ENCODE measurements at regions not wholly inside any gene's neighbourhood (a gene's known extent, or its start where the extent isn't known, plus 50 kb on each side); places are given as distances from the start of the nearest gene placed in this dataset.

DNA sequence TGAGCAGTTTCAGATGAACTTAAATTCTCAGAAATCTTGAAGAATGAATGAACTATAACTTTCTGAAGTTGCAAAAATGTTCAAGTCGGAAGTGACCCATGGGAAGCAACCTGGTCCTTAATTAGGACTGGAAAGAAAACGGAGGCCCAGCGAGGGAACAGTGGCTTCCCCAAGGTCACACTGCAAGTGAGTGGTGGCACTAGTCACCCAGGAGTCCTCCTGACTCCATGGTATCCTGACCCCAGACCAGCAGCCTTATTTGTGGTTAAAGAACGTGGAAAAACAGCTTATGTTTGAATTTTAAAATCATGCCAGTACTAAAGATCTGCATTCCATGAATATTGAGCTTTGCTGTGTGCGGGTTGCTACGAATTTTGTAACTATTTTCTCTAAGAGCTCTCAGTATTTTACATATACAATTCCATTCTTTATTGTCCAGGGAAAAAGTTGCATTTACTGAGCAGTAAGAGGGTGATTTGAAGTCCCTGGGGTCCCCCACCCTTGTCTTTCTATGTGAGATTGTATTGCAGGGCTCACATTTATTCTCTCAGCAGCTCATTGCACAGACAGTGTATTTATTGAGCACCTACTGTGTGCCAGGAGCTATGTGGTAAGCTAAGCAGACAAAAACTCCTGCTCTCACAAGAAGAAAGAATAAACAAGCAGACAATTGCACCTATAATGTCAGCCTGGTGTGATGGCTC, 61.6 kb upstream of the ATP5PO start:
- peak overlapping the region; percentile 74 for H3K27ac ChIP-seq (ENCODE audit: low read depth, low read length)
- DNase-seq (ENCODE audit: low read depth, low spot score): no peak
- no peaks in the 10 kb centered on the region for H3K27me3 ChIP-seq (ENCODE audit: control insufficient read depth, insufficient read depth, low read length)
- no peak overlapping the region for H3K4me3 ChIP-seq (ENCODE audit: low read depth, low read length)
- no peak for TF ChIP-seq CTCF (IDR thresholded peaks at IDR 0.05; ENCODE audit: low read depth, low read length)
- H3K9me3 ChIP-seq (ENCODE audit: control insufficient read depth, insufficient read depth, low read length): no peaks in the 10 kb centered on the region
- POLR2A ChIA-PET: interaction anchor here (1.1 to 2.3 kb wide), 3 partner anchors 9 to 96 kb away, joined by 3 to 12 read pairs (median 3); partner anchors contain the start of genes MRPS6 and SLC5A3
- CTCF ChIA-PET: no interaction called here

- Histone ChIP-seq H3K27me3 (ENCODE audit: control insufficient read depth, insufficient read depth, low read length) (no peaks in the 10 kb centered on the region), H3K9me3 (ENCODE audit: control insufficient read depth, insufficient read depth, low read length) (no peaks in the 10 kb centered on the region), H3K27ac (ENCODE audit: low read depth, low read length) (peak overlapping the region; percentile 96), H3K4me3 (ENCODE audit: low read depth, low read length) (peak overlapping the region; percentile 21)
- POLR2A ChIA-PET: interaction anchor here (0.6 to 2.3 kb wide), 8 partner anchors 8 to 360 kb away, joined by 3 to 12 read pairs (median 3); partner anchors contain the start of genes MRPS6 and SLC5A3
- DNase-seq (ENCODE audit: low read depth, low spot score): peak; percentile 78
- TF ChIP-seq CTCF (IDR thresholded peaks at IDR 0.05; ENCODE audit: low read depth, low read length): no peak
- CTCF ChIA-PET: interaction anchor here (0.6 to 0.7 kb wide), 4 partner anchors 15 to 371 kb away, joined by 3 to 9 read pairs (median 3); no protein-coding TSS in a partner anchor
Observed at GRCh38 chr21:33976082-33977016, 60.7 kb upstream of the ATP5PO start.

- no peaks in the 10 kb centered on the region for H3K27me3 ChIP-seq (ENCODE audit: control insufficient read depth, insufficient read depth, low read length)
- H3K27ac ChIP-seq (ENCODE audit: low read depth, low read length): peak overlapping the region; percentile 96
- no peaks in the 10 kb centered on the region for H3K9me3 ChIP-seq (ENCODE audit: control insufficient read depth, insufficient read depth, low read length)
- ChIA-PET POLR2A (interaction anchor here (0.6 to 2.3 kb wide), 6 partner anchors 7 to 98 kb away, joined by 3 to 12 read pairs (median 3); partner anchors contain the start of genes MRPS6 and SLC5A3), CTCF (interaction anchor here (0.6 to 0.7 kb wide), 4 partner anchors 16 to 372 kb away, joined by 3 to 9 read pairs (median 3); no protein-coding TSS in a partner anchor)
- no peak for DNase-seq (ENCODE audit: low read depth, low spot score)
- no peak for TF ChIP-seq CTCF (IDR thresholded peaks at IDR 0.05; ENCODE audit: low read depth, low read length)
- H3K4me3 ChIP-seq (ENCODE audit: low read depth, low read length): no peak overlapping the region
Observed at GRCh38 chr21:33975548-33976081, 60.0 kb upstream of the ATP5PO start.

DNA sequence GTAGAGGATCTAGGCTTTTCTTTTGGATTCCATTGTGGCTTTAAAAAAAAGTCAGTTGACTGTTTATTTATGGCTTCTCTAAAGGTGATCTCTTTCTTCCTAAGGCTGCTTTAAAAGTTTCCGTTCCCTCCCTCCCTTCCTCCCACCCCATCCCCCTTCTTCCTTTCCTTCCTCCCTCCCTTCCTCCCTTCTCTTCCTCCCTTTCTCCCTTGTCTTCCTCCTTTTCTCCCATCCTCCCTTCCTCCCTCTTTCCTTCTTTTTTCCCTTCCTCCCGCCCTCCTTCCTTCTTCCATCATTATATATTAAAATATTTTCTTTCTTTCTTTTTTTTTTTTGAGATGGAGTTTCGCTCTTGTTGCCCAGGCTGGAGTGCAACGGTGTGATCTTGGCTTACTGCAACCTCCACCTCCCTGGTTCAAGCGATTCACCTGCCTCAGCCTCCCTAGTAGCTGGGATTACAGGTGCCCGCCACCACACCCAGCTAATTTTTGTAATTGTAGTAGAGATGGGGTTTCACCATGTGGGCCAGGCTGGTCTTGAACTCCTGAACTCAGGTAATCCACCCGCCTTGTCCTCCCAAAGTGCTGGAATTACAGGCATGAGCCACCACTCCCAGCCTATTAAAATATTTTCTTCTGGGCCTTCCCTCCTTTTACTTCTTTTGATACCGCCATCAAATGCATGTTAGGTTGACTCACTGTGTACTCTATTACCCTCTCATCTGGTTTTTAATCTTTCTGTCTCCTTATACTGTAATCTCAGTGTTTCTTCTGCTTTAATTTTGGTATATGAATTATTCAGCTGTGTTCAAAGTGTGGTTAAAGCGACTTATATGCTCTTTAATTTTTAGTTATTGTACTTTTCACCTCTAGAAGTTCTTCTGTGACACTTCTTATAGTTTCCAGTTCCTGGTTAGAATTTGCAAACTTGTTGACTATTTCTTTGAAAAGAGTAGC, 59.2 kb upstream of the ATP5PO start:
- Histone ChIP-seq H3K9me3 (ENCODE audit: control insufficient read depth, insufficient read depth, low read length) (no peaks in the 10 kb centered on the region), H3K4me3 (ENCODE audit: low read depth, low read length) (no peak overlapping the region), H3K27me3 (ENCODE audit: control insufficient read depth, insufficient read depth, low read length) (no peaks in the 10 kb centered on the region), H3K27ac (ENCODE audit: low read depth, low read length) (peak overlapping the region; percentile 96)
- ChIA-PET CTCF (interaction anchor here (0.6 kb wide), 1 partner anchor 27 kb away, joined by 3 read pairs; no protein-coding TSS in a partner anchor), POLR2A (no interaction called here)
- TF ChIP-seq CTCF (IDR thresholded peaks at IDR 0.05; ENCODE audit: low read depth, low read length): no peak
- no peak for DNase-seq (ENCODE audit: low read depth, low spot score)
